GM23338 (cell line): ENCODE measurements at regions not wholly inside any gene's neighbourhood (a gene's known extent, or its start where the extent isn't known, plus 50 kb on each side); places are given as distances from the start of the nearest gene placed in this dataset.

Source experiments
- CREB1 ChIP-seq: fragments of 250-450 bp; sonication (Bioruptor Pico); IDR thresholded peaks from 2 replicates; pipeline ENCODE4 v1.5.0; 2020; ENCODE audit warnings: low read depth, mild to moderate bottlenecking, moderate library complexity
- EZH2 ChIP-seq: fragments of 200-600 bp; sonication (generic); IDR thresholded peaks from one replicate; pipeline ENCODE4 v1.8.0; 2017; ENCODE audit warnings: antibody characterized with exemption, mild to moderate bottlenecking, low read depth; ENCODE audit not compliant: unreplicated experiment
- EZH2phosphoT487 ChIP-seq: fragments of 200-600 bp; sonication (generic); IDR thresholded peaks from one replicate; pipeline ENCODE4 v1.8.1; 2018; ENCODE audit warnings: antibody characterized with exemption; ENCODE audit not compliant: unreplicated experiment
- NANOG ChIP-seq: IDR thresholded peaks from 2 replicates; pipeline ENCODE4 v1.6.1; 2016; ENCODE audit warnings: antibody characterized with exemption, borderline replicate concordance
- POLR2AphosphoS5 ChIP-seq: IDR thresholded peaks from 2 replicates; pipeline ENCODE4 v1.6.1; 2016; ENCODE audit warnings: antibody characterized with exemption, low read depth
- TF ChIP-seq, protein P1 (sequence below), 2 experiments: fragments of 200-600 bp in 1 of 2; sonication (generic) in 1 of 2; conservative IDR thresholded peaks; 2 replicates each; pipeline versions ENCODE4 v1.5.1 to v1.6.1; 2016 to 2017; ENCODE audit warnings: antibody characterized with exemption in 2 of 2, low read depth in 2 of 2, mild to moderate bottlenecking in 2 of 2, moderate library complexity in 1 of 2
- TF ChIP-seq, protein P2 (sequence below): IDR thresholded peaks from one replicate; pipeline ENCODE4 v1.6.1; 2018; ENCODE audit warnings: antibody characterized with exemption; ENCODE audit not compliant: unreplicated experiment

DNA sequence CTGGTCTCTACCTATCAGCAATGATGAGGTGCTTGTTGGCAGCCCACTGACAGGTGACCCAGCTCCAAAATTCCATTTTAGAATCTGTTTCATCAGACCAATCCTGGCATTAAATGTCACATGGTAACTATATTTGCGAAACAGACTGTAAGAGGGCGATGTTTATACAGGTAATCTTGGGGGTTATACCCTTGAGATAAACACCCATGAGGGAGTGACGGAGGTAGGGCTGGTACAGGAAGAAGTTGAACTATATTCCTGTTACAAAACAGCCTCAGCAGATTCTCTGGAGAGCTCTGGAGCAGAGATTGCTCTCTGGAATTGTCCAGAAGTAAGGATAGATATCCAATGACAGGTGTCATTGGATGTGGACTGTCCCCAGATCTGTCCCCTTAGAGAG lies 444.8 kb upstream of the DPP6 start:
- TF ChIP-seq, protein P1, sequence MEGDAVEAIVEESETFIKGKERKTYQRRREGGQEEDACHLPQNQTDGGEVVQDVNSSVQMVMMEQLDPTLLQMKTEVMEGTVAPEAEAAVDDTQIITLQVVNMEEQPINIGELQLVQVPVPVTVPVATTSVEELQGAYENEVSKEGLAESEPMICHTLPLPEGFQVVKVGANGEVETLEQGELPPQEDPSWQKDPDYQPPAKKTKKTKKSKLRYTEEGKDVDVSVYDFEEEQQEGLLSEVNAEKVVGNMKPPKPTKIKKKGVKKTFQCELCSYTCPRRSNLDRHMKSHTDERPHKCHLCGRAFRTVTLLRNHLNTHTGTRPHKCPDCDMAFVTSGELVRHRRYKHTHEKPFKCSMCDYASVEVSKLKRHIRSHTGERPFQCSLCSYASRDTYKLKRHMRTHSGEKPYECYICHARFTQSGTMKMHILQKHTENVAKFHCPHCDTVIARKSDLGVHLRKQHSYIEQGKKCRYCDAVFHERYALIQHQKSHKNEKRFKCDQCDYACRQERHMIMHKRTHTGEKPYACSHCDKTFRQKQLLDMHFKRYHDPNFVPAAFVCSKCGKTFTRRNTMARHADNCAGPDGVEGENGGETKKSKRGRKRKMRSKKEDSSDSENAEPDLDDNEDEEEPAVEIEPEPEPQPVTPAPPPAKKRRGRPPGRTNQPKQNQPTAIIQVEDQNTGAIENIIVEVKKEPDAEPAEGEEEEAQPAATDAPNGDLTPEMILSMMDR (conservative IDR thresholded peaks at IDR 0.05; ENCODE audit: low read depth in 2 of 2) = no peak
- no peak for TF ChIP-seq EZH2
- TF ChIP-seq POLR2AphosphoS5 = no peak
- TF ChIP-seq NANOG = no peak
- TF ChIP-seq, protein P2, sequence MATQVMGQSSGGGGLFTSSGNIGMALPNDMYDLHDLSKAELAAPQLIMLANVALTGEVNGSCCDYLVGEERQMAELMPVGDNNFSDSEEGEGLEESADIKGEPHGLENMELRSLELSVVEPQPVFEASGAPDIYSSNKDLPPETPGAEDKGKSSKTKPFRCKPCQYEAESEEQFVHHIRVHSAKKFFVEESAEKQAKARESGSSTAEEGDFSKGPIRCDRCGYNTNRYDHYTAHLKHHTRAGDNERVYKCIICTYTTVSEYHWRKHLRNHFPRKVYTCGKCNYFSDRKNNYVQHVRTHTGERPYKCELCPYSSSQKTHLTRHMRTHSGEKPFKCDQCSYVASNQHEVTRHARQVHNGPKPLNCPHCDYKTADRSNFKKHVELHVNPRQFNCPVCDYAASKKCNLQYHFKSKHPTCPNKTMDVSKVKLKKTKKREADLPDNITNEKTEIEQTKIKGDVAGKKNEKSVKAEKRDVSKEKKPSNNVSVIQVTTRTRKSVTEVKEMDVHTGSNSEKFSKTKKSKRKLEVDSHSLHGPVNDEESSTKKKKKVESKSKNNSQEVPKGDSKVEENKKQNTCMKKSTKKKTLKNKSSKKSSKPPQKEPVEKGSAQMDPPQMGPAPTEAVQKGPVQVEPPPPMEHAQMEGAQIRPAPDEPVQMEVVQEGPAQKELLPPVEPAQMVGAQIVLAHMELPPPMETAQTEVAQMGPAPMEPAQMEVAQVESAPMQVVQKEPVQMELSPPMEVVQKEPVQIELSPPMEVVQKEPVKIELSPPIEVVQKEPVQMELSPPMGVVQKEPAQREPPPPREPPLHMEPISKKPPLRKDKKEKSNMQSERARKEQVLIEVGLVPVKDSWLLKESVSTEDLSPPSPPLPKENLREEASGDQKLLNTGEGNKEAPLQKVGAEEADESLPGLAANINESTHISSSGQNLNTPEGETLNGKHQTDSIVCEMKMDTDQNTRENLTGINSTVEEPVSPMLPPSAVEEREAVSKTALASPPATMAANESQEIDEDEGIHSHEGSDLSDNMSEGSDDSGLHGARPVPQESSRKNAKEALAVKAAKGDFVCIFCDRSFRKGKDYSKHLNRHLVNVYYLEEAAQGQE = no peak
- TF ChIP-seq CREB1 = no peak
- no peak for TF ChIP-seq EZH2phosphoT487
